ENCODE measurements at regions not wholly inside any gene's neighbourhood (a gene's known extent, or its start where the extent isn't known, plus 50 kb on each side); places are given as distances from the start of the nearest gene placed in this dataset.

- TF ChIP-seq EZH2 (IDR thresholded peaks at IDR 0.05; ENCODE audit: borderline replicate concordance, insufficient read depth, low read depth, low read length, poor library complexity, severe bottlenecking) = no peak
- no peak for TF ChIP-seq CTCF (IDR thresholded peaks at IDR 0.05)
- Histone ChIP-seq H3K4me1 (ENCODE audit: control insufficient read depth in 2 of 2, insufficient read depth in 2 of 2, low read length in 2 of 2) (no peaks in the 10 kb centered on the region), H4K20me1 (ENCODE audit: control insufficient read depth, insufficient read depth, low read length, poor library complexity, severe bottlenecking) (no peaks in the 10 kb centered on the region), H3K9ac (ENCODE audit: low read length) (no peak overlapping the region), H3K27me3 (replicated peaks in 1 of 4; ENCODE audit: control extremely low read depth in 1 of 4, control insufficient read depth in 3 of 4, insufficient read depth in 4 of 4, low read length in 3 of 4) (no peaks in the 10 kb centered on the region), H3K79me2 (ENCODE audit: control insufficient read depth, insufficient read depth, low read length) (no peaks in the 10 kb centered on the region), H2AFZ (ENCODE audit: insufficient read depth, low read depth, low read length, poor library complexity, severe bottlenecking) (no peak overlapping the region), H3K27ac (ENCODE audit: low read length in 2 of 2) (no peak overlapping the region), H3K4me2 (replicated peaks; ENCODE audit: low read depth, low read length, poor library complexity, severe bottlenecking) (no peak overlapping the region), H3K4me3 (ENCODE audit: control extremely low read depth in 1 of 5, extremely low read depth in 1 of 5, insufficient read depth in 1 of 5, low read depth in 2 of 5, low read length in 4 of 5) (no peak overlapping the region), H3K9me3 (ENCODE audit: control extremely low read depth in 1 of 3, control insufficient read depth in 2 of 3, insufficient read depth in 1 of 3, low read length in 2 of 3) (peaks cover 0 to 7% (median 0%) of the 10 kb centered on the region in 3 donors), H3K36me3 (replicated peaks in 1 of 2; ENCODE audit: control extremely low read depth in 1 of 2, control insufficient read depth in 1 of 2, extremely low read depth in 1 of 2, insufficient read depth in 2 of 2, low read length in 1 of 2) (no peaks in the 10 kb centered on the region)
- DNase-seq (no peak), ATAC-seq (ENCODE audit: low read depth) (no peak)
- intact Hi-C loops (cut with micrococcal nuclease) = no loop called here
- peaks cover 8% of the 10 kb centered on the region for H3K9me3 Mint-ChIP-seq (ENCODE audit: insufficient read depth)
- H3K27ac Mint-ChIP-seq = no peak overlapping the region
- H3K4me3 Mint-ChIP-seq = no peak overlapping the region
- ChIA-PET CTCF (no interaction called here), POLR2A (no interaction called here)
- H3K27me3 Mint-ChIP-seq = no peaks in the 10 kb centered on the region
- no peaks in the 10 kb centered on the region for H3K4me1 Mint-ChIP-seq
These were observed 234.3 kb upstream of the TRPC4 start for GRCh38 chr13:38103851-38104250.

GRCh38 chr13:38099751-38100150 is 230.2 kb upstream of the TRPC4 start:
- CTCF ChIA-PET = no interaction called here
- intact Hi-C loops (cut with micrococcal nuclease) = no loop called here
- ATAC-seq (ENCODE audit: low read depth) = no peak

More at GRCh38 chr13:38099751-38100150, 230.2 kb upstream of the TRPC4 start:
- H3K27ac Mint-ChIP-seq = no peak overlapping the region
- H3K9me3 Mint-ChIP-seq (ENCODE audit: insufficient read depth) = peaks cover 2% of the 10 kb centered on the region
- Histone ChIP-seq H3K79me2 (ENCODE audit: control insufficient read depth, insufficient read depth, low read length) (no peaks in the 10 kb centered on the region), H2AFZ (ENCODE audit: insufficient read depth, low read depth, low read length, poor library complexity, severe bottlenecking) (no peak overlapping the region), H3K4me1 (ENCODE audit: control insufficient read depth in 2 of 2, insufficient read depth in 2 of 2, low read length in 2 of 2) (no peaks in the 10 kb centered on the region), H3K9ac (ENCODE audit: low read length) (no peak overlapping the region), H3K27ac (ENCODE audit: low read length in 2 of 2) (no peak overlapping the region), H3K4me2 (replicated peaks; ENCODE audit: low read depth, low read length, poor library complexity, severe bottlenecking) (no peak overlapping the region), H3K9me3 (ENCODE audit: control extremely low read depth in 1 of 3, control insufficient read depth in 2 of 3, insufficient read depth in 1 of 3, low read length in 2 of 3) (peaks cover 0 to 7% (median 0%) of the 10 kb centered on the region in 3 donors), H3K4me3 (ENCODE audit: control extremely low read depth in 1 of 5, extremely low read depth in 1 of 5, insufficient read depth in 1 of 5, low read depth in 2 of 5, low read length in 4 of 5) (no peak overlapping the region), H4K20me1 (ENCODE audit: control insufficient read depth, insufficient read depth, low read length, poor library complexity, severe bottlenecking) (no peaks in the 10 kb centered on the region), H3K27me3 (replicated peaks in 1 of 4; ENCODE audit: control extremely low read depth in 1 of 4, control insufficient read depth in 3 of 4, insufficient read depth in 4 of 4, low read length in 3 of 4) (no peaks in the 10 kb centered on the region), H3K36me3 (replicated peaks in 1 of 2; ENCODE audit: control extremely low read depth in 1 of 2, control insufficient read depth in 1 of 2, extremely low read depth in 1 of 2, insufficient read depth in 2 of 2, low read length in 1 of 2) (no peaks in the 10 kb centered on the region)
- POLR2A ChIA-PET = no interaction called here
- no peak for DNase-seq
- no peaks in the 10 kb centered on the region for H3K27me3 Mint-ChIP-seq
- no peak overlapping the region for H3K4me3 Mint-ChIP-seq
- no peaks in the 10 kb centered on the region for H3K4me1 Mint-ChIP-seq
- TF ChIP-seq CTCF (IDR thresholded peaks at IDR 0.05) (no peak), EZH2 (IDR thresholded peaks at IDR 0.05; ENCODE audit: borderline replicate concordance, insufficient read depth, low read depth, low read length, poor library complexity, severe bottlenecking) (no peak)
